Esophagus muscularis mucosa (tissue), 4 donors: ENCODE measurements at regions not wholly inside any gene's neighbourhood (a gene's known extent, or its start where the extent isn't known, plus 50 kb on each side); places are given as distances from the start of the nearest gene placed in this dataset.

ENCODE experiments used
- DNase-seq: peaks from one replicate; pipeline ENCODE4 v3.0.0-alpha.2; 2017; ENCODE audit errors: extremely low spot score
- H3K27ac ChIP-seq, 4 donors: fragments of 200-600 bp; sonication (generic); replicated peaks in 1 of 4; 1 replicate in 3 of 4; 2 replicates in 1 of 4; pipeline ENCODE4 v1.5.1; 2016 to 2019; ENCODE audit warnings: mild to moderate bottlenecking in 1 of 4
- H3K27me3 ChIP-seq, 4 donors: fragments of 200-600 bp; sonication (generic); one replicate each; pipeline versions ENCODE4 v1.5.1 to v1.6.0; 2016 to 2019
- H3K36me3 ChIP-seq, 4 donors: fragments of 200-600 bp; sonication (generic); one replicate each; pipeline ENCODE4 v1.5.1; 2016 to 2019
- H3K4me1 ChIP-seq, 4 donors: fragments of 200-600 bp; sonication (generic); one replicate each; pipeline ENCODE4 v1.5.1; 2016 to 2019
- H3K4me3 ChIP-seq, 4 donors: fragments of 200-600 bp; sonication (generic); 1 replicate in 2 of 4; 2 replicates in 2 of 4; pipeline ENCODE4 v1.5.1; 2016 to 2019; ENCODE audit warnings: mild to moderate bottlenecking in 4 of 4, moderate library complexity in 1 of 4
- H3K9me3 ChIP-seq, 4 donors: fragments of 200-600 bp; sonication (generic); 1 replicate in 3 of 4; 2 replicates in 1 of 4; pipeline ENCODE4 v1.5.1; 2016 to 2019
- EP300 ChIP-seq: sonication (generic); formaldehyde crosslinking; IDR thresholded peaks from one replicate; pipeline ENCODE4 v1.6.1; 2017; ENCODE audit warnings: antibody characterized with exemption
- POLR2A ChIP-seq: fragments of 450-650 bp; IDR thresholded peaks from one replicate; pipeline ENCODE4 v1.6.1; 2017; ENCODE audit warnings: antibody characterized with exemption, moderate library complexity, mild to moderate bottlenecking, low read depth
- POLR2AphosphoS5 ChIP-seq, 2 donors: sonication (generic); formaldehyde crosslinking; IDR thresholded peaks; one replicate each; pipeline ENCODE4 v1.6.1; 2017; ENCODE audit warnings: antibody characterized with exemption in 2 of 2
- WGBS: methylation state at CpG from one replicate; pipeline ENCODE4 v1.1.5; 2018; 5-methylcytosine and 5-hydroxymethylcytosine counted together
- intact Hi-C: fragments of 100-400 bp; cut with DNase I; formaldehyde crosslinking; loops from one replicate; pipeline ENCODE4 v1.15.1; 2023
- TF ChIP-seq, protein P1 (sequence below), 3 experiments: fragments of 200-600 bp in 2 of 3; fragments of 450-650 bp in 1 of 3; sonication (generic) in 2 of 3; IDR thresholded peaks; one replicate each; pipeline ENCODE4 v1.5.1; 2017 to 2019; ENCODE audit warnings: antibody characterized with exemption in 3 of 3, mild to moderate bottlenecking in 2 of 3, moderate library complexity in 1 of 3

DNA sequence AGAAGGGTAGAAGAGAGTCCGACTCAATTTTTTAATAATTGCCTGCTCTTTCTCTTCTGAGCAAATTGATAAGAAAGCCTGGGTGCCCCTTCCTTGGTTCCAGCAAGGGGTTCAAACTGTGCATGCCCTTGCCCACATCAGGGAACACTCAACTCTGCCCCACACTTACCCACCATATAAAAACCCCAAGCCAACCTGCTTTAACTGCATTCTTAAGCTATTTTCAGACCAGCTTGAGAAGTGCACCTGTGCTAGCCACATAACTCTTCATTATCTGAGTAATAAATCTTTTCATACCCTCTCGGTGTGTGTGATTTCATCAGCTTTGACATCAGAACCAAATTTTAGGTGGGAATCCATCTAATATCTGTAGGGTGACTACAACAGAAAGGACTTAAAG lies 509.6 kb downstream of the MRPL39 start:
- Histone ChIP-seq H3K36me3 (no peaks in the 10 kb centered on the region), H3K4me3 (no peak overlapping the region), H3K4me1 (no peaks in the 10 kb centered on the region), H3K27me3 (no peaks in the 10 kb centered on the region), H3K27ac (no peak overlapping the region), H3K9me3 (peaks cover 0 to 5% (median 3%) of the 10 kb centered on the region in 4 donors)
- WGBS: 81% methylated on average over 2 of the region's 2 CpGs
- no peak for TF ChIP-seq POLR2A
- TF ChIP-seq POLR2AphosphoS5 (IDR thresholded peaks at IDR 0.05): no peak
- no peak for TF ChIP-seq EP300
- TF ChIP-seq, protein P1, sequence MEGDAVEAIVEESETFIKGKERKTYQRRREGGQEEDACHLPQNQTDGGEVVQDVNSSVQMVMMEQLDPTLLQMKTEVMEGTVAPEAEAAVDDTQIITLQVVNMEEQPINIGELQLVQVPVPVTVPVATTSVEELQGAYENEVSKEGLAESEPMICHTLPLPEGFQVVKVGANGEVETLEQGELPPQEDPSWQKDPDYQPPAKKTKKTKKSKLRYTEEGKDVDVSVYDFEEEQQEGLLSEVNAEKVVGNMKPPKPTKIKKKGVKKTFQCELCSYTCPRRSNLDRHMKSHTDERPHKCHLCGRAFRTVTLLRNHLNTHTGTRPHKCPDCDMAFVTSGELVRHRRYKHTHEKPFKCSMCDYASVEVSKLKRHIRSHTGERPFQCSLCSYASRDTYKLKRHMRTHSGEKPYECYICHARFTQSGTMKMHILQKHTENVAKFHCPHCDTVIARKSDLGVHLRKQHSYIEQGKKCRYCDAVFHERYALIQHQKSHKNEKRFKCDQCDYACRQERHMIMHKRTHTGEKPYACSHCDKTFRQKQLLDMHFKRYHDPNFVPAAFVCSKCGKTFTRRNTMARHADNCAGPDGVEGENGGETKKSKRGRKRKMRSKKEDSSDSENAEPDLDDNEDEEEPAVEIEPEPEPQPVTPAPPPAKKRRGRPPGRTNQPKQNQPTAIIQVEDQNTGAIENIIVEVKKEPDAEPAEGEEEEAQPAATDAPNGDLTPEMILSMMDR (IDR thresholded peaks at IDR 0.05): no peak
- intact Hi-C loops: no loop called here
- no peak for DNase-seq

DNA sequence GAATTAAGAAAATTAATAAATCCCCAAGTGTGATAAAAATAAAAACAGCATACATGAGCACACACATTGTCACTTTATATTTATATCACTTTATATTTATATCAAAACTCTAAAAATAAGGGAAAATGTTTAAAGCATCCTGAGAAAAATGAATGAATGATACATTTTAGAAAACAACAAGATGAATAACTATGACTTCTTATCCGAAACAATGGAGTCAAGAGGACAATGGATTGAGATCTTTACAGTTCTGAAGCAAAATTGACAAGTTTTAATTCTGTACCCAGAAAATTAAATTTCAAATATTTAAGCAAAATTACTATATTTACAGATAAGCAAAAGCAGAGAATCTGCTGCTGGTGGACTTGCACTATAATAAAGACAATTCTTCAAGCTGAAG lies 512.6 kb downstream of the MRPL39 start:
- TF ChIP-seq POLR2AphosphoS5 (IDR thresholded peaks at IDR 0.05) (no peak), POLR2A (no peak), EP300 (no peak)
- TF ChIP-seq, protein P1 (IDR thresholded peaks at IDR 0.05): no peak
- intact Hi-C loops: no loop called here
- Histone ChIP-seq H3K9me3 (peaks cover 0 to 5% (median 3%) of the 10 kb centered on the region in 4 donors), H3K27ac (no peak overlapping the region), H3K36me3 (no peaks in the 10 kb centered on the region), H3K27me3 (no peaks in the 10 kb centered on the region), H3K4me3 (no peak overlapping the region), H3K4me1 (no peaks in the 10 kb centered on the region)
- WGBS: 94% methylated on average over 1 of the region's 1 CpG
- DNase-seq: no peak

DNA sequence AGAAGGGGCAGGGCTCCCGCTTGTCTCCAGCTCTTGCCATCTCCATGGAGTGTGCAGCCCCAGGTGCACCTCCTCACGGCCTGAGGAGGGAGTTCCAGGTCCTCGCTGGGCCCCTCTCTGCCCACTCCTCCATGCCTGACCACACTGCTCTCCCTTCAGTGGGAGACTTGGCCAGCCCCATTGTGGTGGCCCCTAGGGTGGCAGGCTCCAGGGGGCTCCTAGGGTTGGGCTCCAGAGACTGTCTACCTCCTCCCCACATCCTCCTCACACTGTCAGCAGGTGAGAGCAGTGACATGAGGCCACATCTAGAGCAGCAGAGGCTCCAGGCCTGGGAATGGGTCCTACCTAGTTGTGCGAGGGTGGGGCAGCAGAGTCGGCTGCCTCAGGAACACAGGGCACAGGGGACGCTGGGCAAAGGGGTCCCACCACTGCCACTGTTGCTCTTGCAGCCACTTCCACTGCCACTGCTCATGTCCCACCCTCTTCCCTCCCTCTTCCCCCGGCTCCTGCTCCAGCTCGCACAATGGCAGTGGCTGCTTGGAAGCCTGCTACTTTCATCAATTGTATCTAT lies 514.8 kb downstream of the MRPL39 start:
- H3K36me3 ChIP-seq: no peaks in the 10 kb centered on the region
- no peak overlapping the region for H3K4me3 ChIP-seq
- WGBS: 88% methylated on average over 8 of the region's 8 CpGs
- intact Hi-C loops: no loop called here
- H3K9me3 ChIP-seq: peaks cover 0 to 5% (median 3%) of the 10 kb centered on the region in 4 donors
- no peaks in the 10 kb centered on the region for H3K4me1 ChIP-seq
- no peak for DNase-seq
- no peak overlapping the region for H3K27ac ChIP-seq
- no peaks in the 10 kb centered on the region for H3K27me3 ChIP-seq
- TF ChIP-seq EP300 (no peak), POLR2A (no peak), POLR2AphosphoS5 (IDR thresholded peaks at IDR 0.05) (no peak)
- TF ChIP-seq, protein P1 (IDR thresholded peaks at IDR 0.05): no peak

DNA sequence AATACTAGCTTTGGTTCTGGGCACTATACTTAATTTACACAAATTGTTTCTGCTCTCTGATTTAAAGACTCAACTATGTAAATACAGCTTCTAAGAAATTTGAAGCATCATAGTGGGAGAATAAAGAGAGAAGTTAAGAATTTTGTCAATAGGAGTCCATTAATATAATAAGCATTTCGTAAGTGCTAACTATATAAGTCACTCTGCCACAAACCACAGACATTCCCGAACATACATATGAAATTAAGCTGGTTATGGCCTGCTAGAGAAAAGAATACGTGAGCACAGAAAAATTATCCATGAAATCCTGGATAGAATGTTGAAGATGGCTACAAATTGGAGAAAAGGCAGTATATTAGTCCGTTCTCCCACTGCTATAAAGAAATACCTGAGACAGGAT lies 526.2 kb downstream of the MRPL39 start:
- Histone ChIP-seq H3K4me3 (no peak overlapping the region), H3K27me3 (no peaks in the 10 kb centered on the region), H3K4me1 (no peaks in the 10 kb centered on the region), H3K27ac (no peak overlapping the region), H3K9me3 (no peaks in the 10 kb centered on the region), H3K36me3 (no peaks in the 10 kb centered on the region)
- DNase-seq: no peak
- intact Hi-C loops: no loop called here
- 92% methylated on average over 4 of the region's 4 CpGs for WGBS
- TF ChIP-seq POLR2A (no peak), POLR2AphosphoS5 (IDR thresholded peaks at IDR 0.05) (no peak), EP300 (no peak)
- TF ChIP-seq, protein P1 (IDR thresholded peaks at IDR 0.05): no peak

GRCh38 chr21:25080661-25081060 lies 526.6 kb downstream of the MRPL39 start:
- TF ChIP-seq, protein P1 (IDR thresholded peaks at IDR 0.05): no peak
- TF ChIP-seq POLR2A (no peak), EP300 (no peak), POLR2AphosphoS5 (IDR thresholded peaks at IDR 0.05) (no peak)
- no peaks in the 10 kb centered on the region for H3K27me3 ChIP-seq
- WGBS: 100% methylated on average over 1 of the region's 1 CpG
- no peak overlapping the region for H3K4me3 ChIP-seq
- no peaks in the 10 kb centered on the region for H3K4me1 ChIP-seq
- intact Hi-C loops: no loop called here
- no peak overlapping the region for H3K27ac ChIP-seq
- H3K36me3 ChIP-seq: no peaks in the 10 kb centered on the region
- DNase-seq: no peak
- H3K9me3 ChIP-seq: no peaks in the 10 kb centered on the region
